Lower leg skin (tissue), 4 donors: ENCODE measurements at regions not wholly inside any gene's neighbourhood (a gene's known extent, or its start where the extent isn't known, plus 50 kb on each side); places are given as distances from the start of the nearest gene placed in this dataset.

Experiments used
- DNase-seq, 2 donors: peaks; one replicate each; pipeline ENCODE4 v3.0.0-alpha.2; 2019; ENCODE audit warnings: low spot score in 2 of 2
- H3K4me3 ChIP-seq: fragments of 200-600 bp; sonication (generic); 2 replicates; pipeline ENCODE4 v1.5.1; 2017; ENCODE audit warnings: mild to moderate bottlenecking, low read depth; ENCODE audit not compliant: poor library complexity, severe bottlenecking
- POLR2A ChIP-seq, 2 donors: fragments of 450-650 bp; IDR thresholded peaks; one replicate each; pipeline ENCODE4 v1.6.1; 2016 to 2017; ENCODE audit warnings: antibody characterized with exemption in 2 of 2, mild to moderate bottlenecking in 1 of 2, moderate library complexity in 1 of 2
- WGBS, 2 donors: methylation state at CpG; one replicate each; pipeline ENCODE4 v1.1.5; 2018; 5-methylcytosine and 5-hydroxymethylcytosine counted together
- intact Hi-C: fragments of 100-400 bp; cut with DNase I; formaldehyde crosslinking; loops from one replicate; pipeline ENCODE4 v1.15.0; 2023; ENCODE audit warnings: low total_unique reads
- TF ChIP-seq, protein P1 (sequence below), 3 donors: fragments of 450-650 bp; IDR thresholded peaks; one replicate each; pipeline ENCODE4 v1.5.1; 2016; ENCODE audit warnings: antibody characterized with exemption in 3 of 3, mild to moderate bottlenecking in 3 of 3, moderate library complexity in 2 of 3

DNA sequence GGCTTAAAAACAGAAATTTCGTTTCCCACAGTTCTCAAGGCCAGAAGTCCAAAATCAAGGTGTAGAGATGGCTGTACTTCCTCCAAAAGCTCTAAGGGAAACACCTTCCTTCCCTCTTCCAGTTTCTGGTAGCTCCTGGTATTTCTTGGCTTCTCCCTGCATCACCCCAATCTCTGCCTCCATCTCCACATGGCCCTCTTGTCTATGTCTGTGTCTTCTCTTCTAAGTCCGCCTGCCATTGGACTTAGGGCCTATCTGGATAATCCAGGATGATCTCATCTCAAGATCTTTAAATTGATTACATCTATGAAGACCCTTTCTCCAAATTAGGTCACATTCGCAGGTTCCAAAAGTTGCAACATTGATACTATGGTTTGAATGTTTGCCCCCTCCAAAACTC is 105.6 kb downstream of the ATPSCKMT start:
- WGBS, 2 donors = 87 to 88% methylated on average over 3 of the region's 3 CpGs
- H3K4me3 ChIP-seq = no peak overlapping the region
- TF ChIP-seq, protein P1, sequence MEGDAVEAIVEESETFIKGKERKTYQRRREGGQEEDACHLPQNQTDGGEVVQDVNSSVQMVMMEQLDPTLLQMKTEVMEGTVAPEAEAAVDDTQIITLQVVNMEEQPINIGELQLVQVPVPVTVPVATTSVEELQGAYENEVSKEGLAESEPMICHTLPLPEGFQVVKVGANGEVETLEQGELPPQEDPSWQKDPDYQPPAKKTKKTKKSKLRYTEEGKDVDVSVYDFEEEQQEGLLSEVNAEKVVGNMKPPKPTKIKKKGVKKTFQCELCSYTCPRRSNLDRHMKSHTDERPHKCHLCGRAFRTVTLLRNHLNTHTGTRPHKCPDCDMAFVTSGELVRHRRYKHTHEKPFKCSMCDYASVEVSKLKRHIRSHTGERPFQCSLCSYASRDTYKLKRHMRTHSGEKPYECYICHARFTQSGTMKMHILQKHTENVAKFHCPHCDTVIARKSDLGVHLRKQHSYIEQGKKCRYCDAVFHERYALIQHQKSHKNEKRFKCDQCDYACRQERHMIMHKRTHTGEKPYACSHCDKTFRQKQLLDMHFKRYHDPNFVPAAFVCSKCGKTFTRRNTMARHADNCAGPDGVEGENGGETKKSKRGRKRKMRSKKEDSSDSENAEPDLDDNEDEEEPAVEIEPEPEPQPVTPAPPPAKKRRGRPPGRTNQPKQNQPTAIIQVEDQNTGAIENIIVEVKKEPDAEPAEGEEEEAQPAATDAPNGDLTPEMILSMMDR (IDR thresholded peaks at IDR 0.05) = no peak
- no peak for TF ChIP-seq POLR2A (IDR thresholded peaks at IDR 0.05)
- intact Hi-C loops = no loop called here
- no peak for DNase-seq

- 83 to 86% methylated on average over 5 of the region's 5 CpGs for WGBS, 2 donors
- intact Hi-C loops = no loop called here
- DNase-seq = no peak
- TF ChIP-seq POLR2A (IDR thresholded peaks at IDR 0.05) = no peak
- no peak overlapping the region for H3K4me3 ChIP-seq
Observed at GRCh38 chr5:10140195-10140973, 109.3 kb downstream of the ATPSCKMT start.

DNA sequence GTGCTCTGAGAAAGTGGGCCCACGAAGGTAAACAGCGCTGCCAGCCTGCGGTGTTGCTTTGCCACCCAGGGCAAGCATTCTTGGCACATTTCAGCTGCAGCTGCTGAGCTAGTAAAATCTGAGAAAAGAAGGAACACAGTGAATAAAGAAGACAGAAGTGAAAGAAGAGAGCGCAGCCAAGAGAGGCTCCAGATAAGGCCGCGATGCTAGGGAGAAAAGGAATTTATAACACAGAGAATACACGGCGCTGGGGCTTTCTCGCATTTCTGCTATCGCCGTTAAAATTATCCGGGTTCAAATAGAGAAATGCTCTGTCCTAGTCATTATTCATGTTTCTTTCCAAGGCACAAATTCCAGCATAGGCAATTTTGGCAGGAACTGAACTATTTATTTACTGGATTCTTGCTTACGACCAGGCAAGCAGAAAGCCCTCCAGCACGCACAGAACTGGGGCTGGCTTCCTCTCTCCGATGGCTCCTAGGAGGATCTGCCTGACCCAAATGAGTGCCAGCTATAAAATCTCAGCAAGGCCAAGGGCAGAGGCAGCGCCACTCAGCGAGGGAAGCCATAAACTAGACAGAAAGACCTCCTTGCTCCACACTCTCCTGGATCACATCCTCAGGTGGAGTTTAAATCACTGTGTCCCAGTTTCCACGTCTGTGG is 111.2 kb downstream of the ATPSCKMT start:
- intact Hi-C loops = no loop called here
- 61 to 71% methylated on average over 18 of the region's 18 CpGs for WGBS, 2 donors
- TF ChIP-seq, protein P1 (IDR thresholded peaks at IDR 0.05) = no peak
- TF ChIP-seq POLR2A (IDR thresholded peaks at IDR 0.05) = no peak
- no peak for DNase-seq
- no peak overlapping the region for H3K4me3 ChIP-seq

DNA sequence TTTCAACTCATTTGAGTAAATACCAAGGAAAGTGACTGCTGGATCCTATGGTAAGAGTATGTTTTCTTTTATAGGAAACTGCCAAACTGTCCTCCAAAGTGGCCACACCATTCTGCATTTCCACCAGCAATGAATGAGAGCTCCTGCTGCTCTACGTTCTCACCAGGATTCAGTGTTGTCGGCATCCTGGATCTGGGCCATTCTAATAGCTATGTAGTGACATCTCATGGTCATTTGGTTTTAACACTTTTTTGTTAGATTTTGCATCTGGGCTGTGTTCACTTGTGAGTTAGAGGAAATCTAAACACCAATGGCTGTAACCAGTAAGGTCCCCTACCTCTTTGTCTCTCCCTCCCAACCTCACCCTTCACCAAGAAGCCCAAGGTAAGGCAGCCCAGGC is 115.9 kb downstream of the ATPSCKMT start:
- intact Hi-C loops = no loop called here
- WGBS, 2 donors = 37 to 50% methylated on average over 2 of the region's 2 CpGs
- no peak overlapping the region for H3K4me3 ChIP-seq
- no peak for TF ChIP-seq POLR2A (IDR thresholded peaks at IDR 0.05)
- TF ChIP-seq, protein P1 (IDR thresholded peaks at IDR 0.05) = no peak
- no peak for DNase-seq

GRCh38 chr5:10130881-10131280 is 118.8 kb downstream of the ATPSCKMT start:
- H3K4me3 ChIP-seq = no peak overlapping the region
- intact Hi-C loops = no loop called here
- 50 to 58% methylated on average over 3 of the region's 3 CpGs for WGBS, 2 donors
- TF ChIP-seq, protein P1 (IDR thresholded peaks at IDR 0.05) = no peak
- no peak for TF ChIP-seq POLR2A (IDR thresholded peaks at IDR 0.05)
- no peak for DNase-seq

DNA sequence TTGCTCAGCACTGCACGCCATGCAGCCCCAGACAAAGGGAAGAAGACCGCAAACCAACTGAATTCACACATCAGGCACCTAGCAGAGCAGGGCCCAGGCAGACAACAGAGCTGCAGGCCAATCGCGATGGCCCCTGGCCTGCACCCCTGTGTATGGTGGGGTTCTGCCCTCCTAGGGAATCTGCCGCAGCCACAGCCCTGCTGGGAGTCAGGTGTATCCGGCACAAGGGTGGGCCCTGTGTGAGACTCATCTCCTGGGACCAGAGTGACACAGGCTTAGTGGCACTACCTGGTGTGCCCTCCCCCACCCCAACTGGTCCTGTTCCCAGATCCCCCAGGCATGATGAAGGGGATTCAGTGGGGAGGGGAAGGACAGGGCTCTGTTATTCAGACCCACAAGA is 122.8 kb downstream of the ATPSCKMT start:
- no peak overlapping the region for H3K4me3 ChIP-seq
- DNase-seq = no peak
- TF ChIP-seq, protein P1 (IDR thresholded peaks at IDR 0.05) = no peak
- TF ChIP-seq POLR2A (IDR thresholded peaks at IDR 0.05) = no peak
- 93% methylated on average over 2 of the region's 6 CpGs for WGBS, 2 donors
- intact Hi-C loops = no loop called here
